Stimulated activated naive CD4-positive, alpha-beta T cell treated with Interleukin-2 at 50 U/mL for 16 hours (primary cell): ENCODE measurements at regions not wholly inside any gene's neighbourhood (a gene's known extent, or its start where the extent isn't known, plus 50 kb on each side); places are given as distances from the start of the nearest gene placed in this dataset.

ENCODE experiments used
- DNase-seq: peaks from one replicate; lab custom pipeline; 2025; lab: John Stamatoyannopoulos, UW

DNA sequence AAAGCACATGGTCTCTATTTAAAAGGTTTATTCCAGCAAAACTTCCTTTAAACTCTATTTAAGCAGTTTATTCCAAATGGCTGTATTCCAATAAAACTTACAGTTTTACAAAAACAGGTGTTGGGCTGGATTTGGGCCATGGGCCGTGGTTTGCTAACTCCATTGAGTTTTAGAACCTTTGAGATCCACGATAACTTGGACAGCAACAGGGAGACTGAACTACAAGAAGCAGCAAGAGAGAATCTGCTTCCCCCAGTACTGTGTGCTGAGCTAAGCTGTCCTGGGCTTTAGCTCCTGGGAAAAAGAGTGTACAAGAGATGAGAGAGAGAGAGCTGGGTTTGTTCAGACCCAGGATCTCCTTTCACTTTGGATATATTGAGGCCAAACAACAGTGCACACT lies 204.0 kb upstream of the CELF2 start:
- no peak for DNase-seq

GRCh38 chr10:10814069-10814468 lies 203.6 kb upstream of the CELF2 start:
- DNase-seq = no peak

- DNase-seq = no peak
These were observed 201.2 kb upstream of the CELF2 start for GRCh38 chr10:10816447-10816846.

- no peak for DNase-seq
These were observed 200.1 kb upstream of the CELF2 start for GRCh38 chr10:10817609-10818008.

GRCh38 chr10:10818082-10818481 lies 199.6 kb upstream of the CELF2 start:
- no peak for DNase-seq

GRCh38 chr10:10819206-10819856 lies 198.3 kb upstream of the CELF2 start:
- no peak for DNase-seq

DNA sequence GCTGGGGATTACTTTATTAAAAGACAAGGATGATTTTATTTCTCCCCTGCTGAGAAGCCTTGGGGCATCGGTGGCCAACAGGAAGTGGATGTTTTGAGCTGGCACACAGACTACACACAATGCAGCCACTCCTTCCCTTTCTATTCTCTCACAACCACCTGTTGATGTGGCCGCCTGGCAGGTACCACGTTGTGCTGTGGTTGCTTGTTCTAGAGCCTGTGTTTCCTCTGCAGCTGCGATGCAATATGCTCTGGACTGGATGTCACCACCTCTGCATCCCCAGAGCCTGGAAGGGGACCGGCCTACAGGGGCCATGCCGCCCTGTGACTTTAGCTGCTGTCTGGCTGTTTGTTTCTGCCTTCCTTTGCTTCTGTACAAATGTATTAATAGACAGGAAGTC lies 195.7 kb upstream of the CELF2 start:
- no peak for DNase-seq

DNA sequence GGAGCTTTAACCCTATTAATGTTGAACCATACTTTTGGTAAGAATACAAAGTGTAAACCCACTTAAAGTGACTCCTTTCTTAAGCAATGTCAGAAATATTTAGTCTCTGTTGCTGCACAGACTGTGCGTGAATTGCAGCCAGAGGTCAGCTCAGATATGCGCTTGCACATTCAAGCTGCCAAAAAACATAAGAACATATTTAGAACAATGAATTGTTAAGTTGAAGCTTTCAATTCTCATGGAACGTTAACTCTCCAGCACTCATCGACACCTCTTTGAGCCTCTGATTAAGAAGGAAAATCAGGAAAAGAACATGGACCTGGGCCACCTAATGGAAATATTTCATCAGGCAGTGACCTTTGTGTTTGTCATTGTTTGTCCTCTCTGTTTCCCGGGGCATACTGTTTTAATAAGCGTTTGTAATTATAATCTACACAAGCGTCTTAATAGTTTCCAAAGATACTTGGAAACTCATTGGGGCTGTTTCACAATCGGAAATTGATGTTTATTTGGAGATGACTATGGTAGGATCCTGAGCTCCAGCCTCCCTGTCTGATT lies 193.0 kb upstream of the CELF2 start:
- DNase-seq = no peak

DNA sequence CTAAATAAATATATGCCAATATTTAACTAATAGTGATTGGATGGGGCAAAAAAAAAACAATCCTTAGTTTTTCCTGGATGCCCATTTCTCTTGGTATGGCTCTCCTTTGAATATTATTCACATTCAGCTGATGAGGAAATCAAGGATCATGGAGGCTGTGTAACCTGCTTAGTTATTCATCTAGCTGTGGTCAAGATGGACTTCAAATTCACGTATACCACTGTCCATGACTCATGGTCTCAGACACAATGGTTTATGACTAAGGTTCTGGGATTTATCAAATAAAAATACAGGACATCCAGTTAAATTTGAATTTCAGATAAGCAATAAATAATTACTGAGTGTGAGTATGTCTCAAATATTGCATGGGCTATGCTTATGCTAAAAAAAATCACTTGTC lies 191.5 kb upstream of the CELF2 start:
- no peak for DNase-seq

- DNase-seq = no peak
These were observed 189.0 kb upstream of the CELF2 start for GRCh38 chr10:10828623-10829022.

- no peak for DNase-seq
These were observed 188.1 kb upstream of the CELF2 start for GRCh38 chr10:10829576-10829975.

DNA sequence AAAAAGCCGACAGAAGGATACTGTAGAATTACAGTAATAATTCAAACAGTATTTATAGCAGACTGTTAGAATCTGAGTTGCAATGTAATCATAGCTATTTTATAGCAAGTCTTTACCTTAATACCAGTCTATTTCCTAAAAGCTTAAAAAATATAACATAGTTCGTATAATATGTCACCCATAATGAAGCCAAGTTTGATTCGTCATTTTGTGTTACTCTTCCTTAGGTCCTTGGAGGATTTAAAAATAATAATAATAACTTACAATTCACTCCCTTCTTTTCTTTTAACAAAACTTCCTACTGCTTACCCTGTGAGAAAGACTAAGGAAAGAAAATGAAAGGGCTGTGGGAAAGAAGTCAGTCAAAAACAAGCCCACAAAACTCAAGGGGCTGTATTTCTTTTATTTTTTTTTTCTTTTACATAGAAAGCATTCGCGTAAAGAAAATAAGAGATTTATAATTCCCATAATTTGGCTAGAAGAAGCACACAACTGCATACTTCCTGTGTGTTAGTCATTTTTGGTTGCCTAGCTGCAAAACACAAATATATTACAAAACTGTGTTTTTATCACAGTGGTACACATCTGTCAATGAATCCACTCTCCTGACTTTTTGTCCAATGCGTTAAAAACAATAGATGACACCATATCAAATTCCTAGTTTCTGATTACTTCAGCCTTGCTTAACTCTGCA lies 187.2 kb upstream of the CELF2 start:
- DNase-seq = no peak

- DNase-seq = no peak
These were observed 186.6 kb upstream of the CELF2 start for GRCh38 chr10:10831085-10831484.

GRCh38 chr10:10833955-10834354 lies 183.7 kb upstream of the CELF2 start:
- DNase-seq = no peak

DNA sequence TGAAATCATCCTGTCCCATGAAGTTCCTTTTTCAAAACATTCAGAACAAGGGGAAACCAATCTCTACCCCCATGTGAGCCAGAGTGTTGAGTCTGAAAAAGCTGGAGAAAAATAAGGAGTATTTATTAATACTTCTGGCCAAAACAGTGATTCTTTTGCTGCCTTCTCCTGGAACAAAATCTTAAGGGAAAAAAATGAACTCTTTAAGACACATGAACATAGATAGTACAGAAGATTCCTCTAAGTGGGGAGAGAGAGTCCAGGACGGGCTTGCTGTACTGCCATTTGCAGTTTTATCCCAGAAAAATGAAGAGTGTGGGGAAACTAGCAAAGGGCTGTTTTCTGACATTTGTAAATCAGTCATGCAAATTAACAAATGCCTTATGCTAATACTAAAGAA lies 173.4 kb upstream of the CELF2 start:
- no peak for DNase-seq

DNA sequence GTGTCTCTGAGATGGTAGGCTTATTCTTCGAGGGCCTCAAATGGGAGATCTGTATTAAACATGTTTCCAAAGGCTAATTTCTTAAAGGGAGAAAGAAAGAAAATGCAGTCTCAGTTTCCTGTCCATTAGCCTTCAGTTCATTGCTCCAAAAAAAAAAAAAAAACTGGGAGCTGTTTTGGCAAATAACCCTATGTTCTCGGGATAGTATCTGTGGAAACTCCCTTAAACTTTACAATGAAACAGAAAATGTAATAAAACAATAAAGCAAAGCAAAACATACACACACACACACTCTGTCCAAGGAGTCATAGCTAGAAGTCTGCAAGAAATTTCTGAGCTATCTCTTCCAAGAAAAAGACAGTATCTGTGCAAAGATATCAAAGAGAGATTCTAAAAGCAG lies 172.5 kb upstream of the CELF2 start:
- no peak for DNase-seq

DNA sequence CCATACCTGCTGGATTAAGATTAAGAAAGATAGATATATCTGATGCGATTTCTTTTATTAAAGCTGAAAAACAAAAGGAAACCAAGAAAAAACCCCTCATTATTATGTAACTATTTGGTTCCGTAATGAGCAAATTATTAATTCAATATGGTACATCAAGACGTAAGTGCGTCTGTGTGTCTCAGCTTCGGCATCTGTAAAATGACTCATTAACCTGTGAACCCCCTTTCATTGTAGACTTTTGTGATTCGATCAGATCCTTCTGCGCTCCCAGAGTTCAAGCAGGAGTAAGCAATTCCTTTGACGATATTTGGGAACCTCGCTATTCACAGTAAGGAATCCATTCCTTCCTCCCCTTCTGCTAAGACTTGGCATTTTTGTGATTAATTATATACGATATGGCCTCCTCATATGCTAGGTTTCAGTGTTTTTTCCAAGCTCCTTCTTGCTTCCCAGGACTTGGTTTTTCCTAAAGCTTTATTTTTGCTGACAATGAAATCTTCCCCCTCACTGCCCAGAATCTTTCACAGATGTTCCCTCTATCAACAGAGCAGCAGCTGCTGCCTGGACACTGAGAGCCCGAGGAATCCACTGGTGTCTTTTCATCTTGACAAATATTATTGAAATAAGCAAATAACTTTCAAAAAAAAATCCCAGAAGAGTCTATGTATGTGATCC lies 171.7 kb upstream of the CELF2 start:
- DNase-seq = no peak

DNA sequence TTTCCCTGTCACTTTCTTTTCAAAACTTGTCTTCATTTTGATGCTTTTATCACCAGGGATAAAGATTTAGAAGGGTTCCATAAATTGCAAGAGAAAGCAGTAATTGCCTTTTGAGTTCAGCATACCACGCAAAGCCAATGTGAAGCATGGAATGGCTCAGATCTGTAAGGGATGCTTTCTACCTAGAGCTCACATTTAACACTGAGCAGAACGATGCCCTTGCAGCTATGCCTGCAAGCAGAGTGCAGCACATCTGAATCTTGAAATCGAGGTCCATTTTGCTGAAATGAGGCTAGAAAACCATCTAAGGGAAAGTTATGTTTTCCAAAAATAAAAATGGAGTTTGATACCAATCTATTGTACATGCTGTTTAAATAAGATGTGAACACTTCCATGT lies 171.2 kb upstream of the CELF2 start:
- no peak for DNase-seq

DNA sequence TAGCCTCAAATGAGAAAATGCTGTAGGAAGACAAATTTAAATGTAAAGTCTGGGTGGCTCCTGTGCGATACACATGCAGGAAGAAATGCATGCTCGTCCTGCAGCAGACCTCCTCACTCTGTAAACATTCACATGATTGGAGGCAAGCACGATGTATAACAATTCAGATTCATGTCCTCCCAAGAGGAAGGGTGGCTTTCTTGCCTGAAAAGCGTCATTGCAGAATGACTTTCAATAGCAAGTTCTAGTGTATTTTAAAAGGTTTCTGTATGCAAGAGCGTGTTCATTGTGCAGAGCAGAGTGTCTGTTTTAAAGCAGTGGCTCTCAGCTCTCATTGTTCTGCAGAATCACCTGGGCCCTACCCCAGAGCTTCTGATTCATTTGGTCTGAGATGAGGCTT lies 170.3 kb upstream of the CELF2 start:
- no peak for DNase-seq

GRCh38 chr10:10848488-10849111 lies 169.1 kb upstream of the CELF2 start:
- no peak for DNase-seq

- no peak for DNase-seq
These were observed 168.4 kb upstream of the CELF2 start for GRCh38 chr10:10849306-10849705.

GRCh38 chr10:10850214-10850613 lies 167.5 kb upstream of the CELF2 start:
- no peak for DNase-seq

DNA sequence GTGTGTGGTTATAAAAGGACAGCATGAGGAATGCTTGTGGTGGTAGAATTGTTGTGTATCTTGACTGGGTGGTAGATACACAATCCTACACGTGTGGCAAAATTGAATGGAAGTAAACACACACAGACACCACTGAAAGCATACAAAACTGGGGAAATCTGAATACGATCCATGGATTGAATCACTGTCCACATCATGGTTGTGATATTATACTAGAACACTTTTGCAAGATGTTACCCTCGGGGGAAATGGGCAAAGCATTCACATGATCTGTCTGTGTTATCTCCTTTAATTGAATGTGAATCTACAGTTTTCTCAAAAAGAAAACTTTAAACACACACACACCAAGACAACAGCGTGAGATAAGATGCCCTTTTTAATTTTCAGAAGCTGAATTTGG lies 165.2 kb upstream of the CELF2 start:
- no peak for DNase-seq
